Peyer's patch (tissue), 4 donors: ENCODE measurements at regions not wholly inside any gene's neighbourhood (a gene's known extent, or its start where the extent isn't known, plus 50 kb on each side); places are given as distances from the start of the nearest gene placed in this dataset.

Experiments
- DNase-seq, 3 donors: peaks; one replicate each; pipeline ENCODE4 v3.0.0-alpha.2; 2017 to 2019
- H3K27ac ChIP-seq, 4 donors: fragments of 200-600 bp; sonication (generic); one replicate each; pipeline ENCODE4 v1.5.1; 2016 to 2019
- H3K27me3 ChIP-seq, 2 donors: fragments of 200-600 bp; sonication (generic); one replicate each; pipeline ENCODE4 v1.5.1; 2019
- H3K36me3 ChIP-seq, 3 donors: fragments of 200-600 bp; sonication (generic); one replicate each; pipeline ENCODE4 v1.5.1; 2016 to 2019
- H3K4me1 ChIP-seq, 4 donors: fragments of 200-600 bp; sonication (generic); one replicate each; pipeline ENCODE4 v1.5.1; 2016 to 2019
- H3K4me3 ChIP-seq, 4 donors: fragments of 200-600 bp; sonication (generic); 1 replicate in 3 of 4; 2 replicates in 1 of 4; pipeline ENCODE4 v1.5.1; 2016 to 2019; ENCODE audit warnings: mild to moderate bottlenecking in 1 of 4
- H3K9me3 ChIP-seq, 4 donors: fragments of 200-600 bp; sonication (generic); one replicate each; pipeline ENCODE4 v1.5.1; 2016 to 2019; ENCODE audit warnings: mild to moderate bottlenecking in 1 of 4
- CTCF ChIP-seq, 6 experiments: fragments of 450-650 bp in 4 of 6; fragments of 200-600 bp in 2 of 6; sonication (generic) in 1 of 6; IDR thresholded peaks; one replicate each; pipeline ENCODE4 v1.5.1; 2017 to 2019; ENCODE audit warnings: antibody characterized with exemption in 6 of 6, mild to moderate bottlenecking in 3 of 6, moderate library complexity in 1 of 6
- POLR2A ChIP-seq, 2 donors: fragments of 450-650 bp; IDR thresholded peaks; one replicate each; pipeline ENCODE4 v1.5.1; 2017; ENCODE audit warnings: antibody characterized with exemption in 2 of 2, mild to moderate bottlenecking in 2 of 2, moderate library complexity in 2 of 2

- Histone ChIP-seq H3K36me3 (no peaks in the 10 kb centered on the region), H3K27me3 (no peaks in the 10 kb centered on the region), H3K9me3 (no peaks in the 10 kb centered on the region), H3K4me1 (no peaks in the 10 kb centered on the region), H3K27ac (no peak overlapping the region), H3K4me3 (no peak overlapping the region)
- DNase-seq = no peak
- TF ChIP-seq CTCF (IDR thresholded peaks at IDR 0.05) (no peak), POLR2A (IDR thresholded peaks at IDR 0.05) (no peak)
These were observed 188.7 kb upstream of the S1PR3 start for GRCh38 chr9:88802533-88802932.

- no peaks in the 10 kb centered on the region for H3K9me3 ChIP-seq
- H3K27me3 ChIP-seq = no peaks in the 10 kb centered on the region
- no peaks in the 10 kb centered on the region for H3K4me1 ChIP-seq
- no peak overlapping the region for H3K4me3 ChIP-seq
- H3K36me3 ChIP-seq = no peaks in the 10 kb centered on the region
- DNase-seq = no peak
- no peak overlapping the region for H3K27ac ChIP-seq
- no peak for TF ChIP-seq CTCF (IDR thresholded peaks at IDR 0.05)
- TF ChIP-seq POLR2A (IDR thresholded peaks at IDR 0.05) = no peak
These were observed 187.6 kb upstream of the S1PR3 start for GRCh38 chr9:88803546-88804253.

DNA sequence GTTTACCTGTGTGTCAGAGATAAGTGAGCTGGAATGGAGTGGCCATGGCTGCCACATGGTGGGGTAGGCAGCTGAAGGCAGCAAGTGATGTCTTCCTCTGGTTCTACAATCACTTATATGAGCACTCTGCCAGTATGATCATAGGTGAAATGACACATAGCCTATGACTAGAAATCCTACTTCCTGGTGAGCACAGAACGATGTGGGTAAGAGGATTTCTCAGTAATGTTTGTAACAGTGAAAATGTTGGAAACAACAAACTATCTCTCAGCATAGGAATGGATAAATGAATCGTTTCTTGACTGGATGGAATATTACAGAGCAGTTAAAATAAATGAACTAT lies 187.0 kb upstream of the S1PR3 start:
- H3K4me3 ChIP-seq = no peak overlapping the region
- no peak for DNase-seq
- H3K4me1 ChIP-seq = no peaks in the 10 kb centered on the region
- H3K9me3 ChIP-seq = no peaks in the 10 kb centered on the region
- no peaks in the 10 kb centered on the region for H3K27me3 ChIP-seq
- no peaks in the 10 kb centered on the region for H3K36me3 ChIP-seq
- no peak for TF ChIP-seq CTCF (IDR thresholded peaks at IDR 0.05)
- no peak for TF ChIP-seq POLR2A (IDR thresholded peaks at IDR 0.05)
- no peak overlapping the region for H3K27ac ChIP-seq

DNA sequence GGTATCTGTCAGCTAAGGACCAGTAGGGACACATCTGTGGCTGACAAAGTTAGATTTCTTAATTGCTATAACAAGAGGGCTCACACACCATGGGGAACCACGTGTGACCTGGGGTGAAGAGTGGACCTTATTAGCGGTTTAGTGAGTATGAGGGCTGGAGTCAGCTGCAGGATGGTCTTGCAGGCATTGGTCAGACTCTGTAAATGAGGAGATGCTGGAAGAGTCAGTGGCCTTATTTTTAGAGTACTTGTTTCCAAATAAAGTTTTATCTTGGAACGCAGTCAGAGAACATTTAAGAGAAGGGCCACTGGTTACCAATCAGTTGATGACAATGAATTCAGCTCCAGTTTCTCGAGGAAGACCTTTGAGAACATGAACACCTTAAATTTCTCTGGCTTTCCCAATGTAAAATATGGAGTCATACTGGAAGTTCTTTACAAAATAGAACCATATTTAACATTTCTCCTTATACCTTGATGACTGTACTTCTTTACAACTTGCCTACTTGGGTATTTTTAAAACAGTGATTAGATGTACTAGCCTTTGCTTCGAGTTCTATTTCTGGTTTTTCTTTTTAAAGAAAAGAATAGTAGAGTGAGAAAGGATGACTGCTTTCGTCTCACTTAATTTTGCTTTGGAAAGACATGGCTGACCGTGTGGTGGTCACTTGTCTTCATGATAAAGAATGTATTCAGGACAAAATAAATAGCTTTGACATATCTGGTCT lies 185.9 kb upstream of the S1PR3 start:
- H3K4me1 ChIP-seq = no peaks in the 10 kb centered on the region
- H3K36me3 ChIP-seq = no peaks in the 10 kb centered on the region
- H3K27ac ChIP-seq = no peak overlapping the region
- no peak for TF ChIP-seq CTCF (IDR thresholded peaks at IDR 0.05)
- no peak for TF ChIP-seq POLR2A (IDR thresholded peaks at IDR 0.05)
- DNase-seq = no peak
- H3K27me3 ChIP-seq = no peaks in the 10 kb centered on the region
- H3K4me3 ChIP-seq = no peak overlapping the region
- H3K9me3 ChIP-seq = no peaks in the 10 kb centered on the region

GRCh38 chr9:88807426-88807825 lies 183.8 kb upstream of the S1PR3 start:
- H3K27me3 ChIP-seq = no peaks in the 10 kb centered on the region
- no peaks in the 10 kb centered on the region for H3K36me3 ChIP-seq
- no peaks in the 10 kb centered on the region for H3K9me3 ChIP-seq
- no peak overlapping the region for H3K27ac ChIP-seq
- DNase-seq = no peak
- no peak overlapping the region for H3K4me3 ChIP-seq
- no peaks in the 10 kb centered on the region for H3K4me1 ChIP-seq
- no peak for TF ChIP-seq POLR2A (IDR thresholded peaks at IDR 0.05)
- no peak for TF ChIP-seq CTCF (IDR thresholded peaks at IDR 0.05)
